CD4-positive, alpha-beta T cell (primary cell): ENCODE measurements at regions not wholly inside any gene's neighbourhood (a gene's known extent, or its start where the extent isn't known, plus 50 kb on each side); places are given as distances from the start of the nearest gene placed in this dataset.

Experiments
- ATAC-seq: fragments of 200-7000 bp; cut with Tn5 transposase; one replicate; pipeline ENCODE4 v1.10.0; 2022; ENCODE audit warnings: mild to moderate bottlenecking; ENCODE audit not compliant: poor library complexity
- CTCF ChIA-PET: fragments of 350-600 bp; sonication (Branson Sonifier 250); formaldehyde crosslinking; loops from one replicate; lab custom pipeline; 2021; ENCODE audit warnings: antibody characterized with exemption, inconsistent platforms; lab: Charles Lee
- POLR2A ChIA-PET: fragments of 350-600 bp; sonication (Branson Sonifier 250); formaldehyde crosslinking; loops from one replicate; lab custom pipeline; 2021; ENCODE audit warnings: antibody characterized with exemption, inconsistent platforms; lab: Charles Lee
- DNase-seq, 14 experiments: peaks; one replicate each; pipeline ENCODE4 v3.0.0-alpha.2; 2013 to 2020; ENCODE audit warnings: mixed read lengths in 2 of 14
- H3K27ac ChIP-seq, 2 donors: one replicate each; pipeline versions ENCODE4 v1.5.1 to v1.7.0; 2013; ENCODE audit warnings: low read length in 2 of 2, low read depth in 1 of 2, mild to moderate bottlenecking in 1 of 2
- H3K27me3 ChIP-seq, 2 experiments: 1 replicate in 1 of 2; 2 replicates in 1 of 2; pipeline versions ENCODE4 v1.6.1 to v1.7.0; 2013; ENCODE audit warnings: low read length in 2 of 2, control low read depth in 1 of 2, mild to moderate bottlenecking in 1 of 2, moderate library complexity in 1 of 2; ENCODE audit not compliant: insufficient read depth in 2 of 2, control insufficient read depth in 1 of 2
- H3K36me3 ChIP-seq: one replicate; pipeline ENCODE4 v1.6.1; 2013; ENCODE audit warnings: low read length, control low read depth; ENCODE audit not compliant: insufficient read depth
- H3K4me1 ChIP-seq: one replicate; pipeline ENCODE4 v1.6.1; 2013; ENCODE audit warnings: low read length, control low read depth; ENCODE audit not compliant: insufficient read depth
- H3K4me3 ChIP-seq: one replicate; pipeline ENCODE4 v1.5.1; 2013; ENCODE audit warnings: mild to moderate bottlenecking, low read length, moderate library complexity
- H3K9me3 ChIP-seq, 2 experiments: 1 replicate in 1 of 2; 2 replicates in 1 of 2; pipeline versions ENCODE4 v1.6.1 to v1.7.0; 2013; ENCODE audit warnings: low read length in 2 of 2, mild to moderate bottlenecking in 2 of 2, control low read depth in 1 of 2, moderate library complexity in 1 of 2; ENCODE audit not compliant: control insufficient read depth in 1 of 2, insufficient read depth in 1 of 2
- H3K27ac Mint-ChIP-seq: one replicate; pipeline ENCODE4 v1.8.0; 2020; ENCODE audit warnings: mixed read lengths
- H3K27me3 Mint-ChIP-seq: one replicate; pipeline ENCODE4 v1.8.0; 2021; ENCODE audit warnings: mixed read lengths
- H3K36me3 Mint-ChIP-seq: one replicate; pipeline ENCODE4 v1.8.0; 2021; ENCODE audit warnings: low read depth, mixed read lengths
- H3K4me1 Mint-ChIP-seq: one replicate; pipeline ENCODE4 v1.8.0; 2021; ENCODE audit warnings: low read depth, mixed read lengths
- H3K4me3 Mint-ChIP-seq: one replicate; pipeline ENCODE4 v1.8.0; 2020; ENCODE audit warnings: mild to moderate bottlenecking, mixed read lengths
- H3K9me3 Mint-ChIP-seq: one replicate; pipeline ENCODE4 v1.8.0; 2020; ENCODE audit warnings: mixed read lengths
- CTCF ChIP-seq: fragments of 200-600 bp; IDR thresholded peaks from one replicate; pipeline ENCODE4 v1.8.0; 2022; ENCODE audit warnings: antibody characterized with exemption, mild to moderate bottlenecking
- intact Hi-C, 2 experiments: fragments of 100-400 bp; cut with DNase I in 1 of 2; cut with micrococcal nuclease in 1 of 2; formaldehyde crosslinking; loops; one replicate each; pipeline versions ENCODE4 v1.15.1 to v1.9.0; 2023 to 2025; cut with DNase I, micrococcal nuclease

GRCh38 chr18:54090856-54091255 is 133.6 kb downstream of the MBD2 start:
- H3K9me3 Mint-ChIP-seq, result no peaks in the 10 kb centered on the region
- no peak for ATAC-seq
- CTCF ChIA-PET, result no interaction called here

GRCh38 chr18:54089749-54090459 is 134.6 kb downstream of the MBD2 start:
- peaks cover 7% of the 10 kb centered on the region for H3K4me1 ChIP-seq
- H3K27ac ChIP-seq, result no peak overlapping the region
- TF ChIP-seq CTCF, result no peak
- Mint-ChIP-seq H3K36me3 (no peaks in the 10 kb centered on the region), H3K9me3 (no peaks in the 10 kb centered on the region), H3K4me1 (peaks cover 7% of the 10 kb centered on the region), H3K4me3 (no peak overlapping the region), H3K27ac (no peak overlapping the region), H3K27me3 (no peaks in the 10 kb centered on the region)
- ChIA-PET CTCF (no interaction called here), POLR2A (no interaction called here)
- DNase-seq (no peak), ATAC-seq (no peak)
- H3K36me3 ChIP-seq, result no peaks in the 10 kb centered on the region
- intact Hi-C loops, result no loop called here
- no peaks in the 10 kb centered on the region for H3K27me3 ChIP-seq
- no peak overlapping the region for H3K4me3 ChIP-seq
- no peaks in the 10 kb centered on the region for H3K9me3 ChIP-seq

More at GRCh38 chr18:54090856-54091255, 133.6 kb downstream of the MBD2 start:
- peaks cover 7% of the 10 kb centered on the region for H3K4me1 ChIP-seq
- no peaks in the 10 kb centered on the region for H3K9me3 ChIP-seq
- H3K27me3 Mint-ChIP-seq, result no peaks in the 10 kb centered on the region
- no peak overlapping the region for H3K27ac Mint-ChIP-seq
- TF ChIP-seq CTCF, result no peak
- no peak overlapping the region for H3K4me3 ChIP-seq
- H3K4me1 Mint-ChIP-seq, result peaks cover 7% of the 10 kb centered on the region
- POLR2A ChIA-PET, result no interaction called here
- intact Hi-C loops, result no loop called here
- no peak overlapping the region for H3K27ac ChIP-seq
- no peak overlapping the region for H3K4me3 Mint-ChIP-seq
- H3K36me3 Mint-ChIP-seq, result no peaks in the 10 kb centered on the region
- no peaks in the 10 kb centered on the region for H3K27me3 ChIP-seq
- no peak for DNase-seq
- H3K36me3 ChIP-seq, result no peaks in the 10 kb centered on the region

GRCh38 chr18:54086863-54087262 is 137.6 kb downstream of the MBD2 start:
- POLR2A ChIA-PET, result no interaction called here
- no peak overlapping the region for H3K27ac ChIP-seq
- no peak overlapping the region for H3K4me3 ChIP-seq
- CTCF ChIA-PET, result no interaction called here
- H3K4me1 Mint-ChIP-seq, result peaks cover 7% of the 10 kb centered on the region
- H3K4me1 ChIP-seq, result peaks cover 7% of the 10 kb centered on the region
- H3K27me3 Mint-ChIP-seq, result no peaks in the 10 kb centered on the region
- H3K9me3 Mint-ChIP-seq, result peaks cover 4% of the 10 kb centered on the region
- ATAC-seq, result no peak
- no peak overlapping the region for H3K4me3 Mint-ChIP-seq
- no peak overlapping the region for H3K27ac Mint-ChIP-seq
- H3K36me3 ChIP-seq, result no peaks in the 10 kb centered on the region
- H3K36me3 Mint-ChIP-seq, result no peaks in the 10 kb centered on the region
- no peak for DNase-seq
- TF ChIP-seq CTCF, result no peak
- H3K27me3 ChIP-seq, result no peaks in the 10 kb centered on the region
- H3K9me3 ChIP-seq, result peaks cover 8 to 11% of the 10 kb centered on the region in 2 experiments
- intact Hi-C loops, result no loop called here
